HCT116 (cell line): ENCODE measurements at regions not wholly inside any gene's neighbourhood (a gene's known extent, or its start where the extent isn't known, plus 50 kb on each side); places are given as distances from the start of the nearest gene placed in this dataset.

Experiments
- ATAC-seq: fragments of 200-7000 bp; cut with Tn5 transposase; 2 replicates; pipeline ENCODE4 v1.9.1; 2020; ENCODE audit warnings: mild to moderate bottlenecking, moderate library complexity
- BruUV-seq: library from RNA; stranded (reverse); fragments of 400-500 nt; replicated peaks from 2 replicates; lab custom pipeline; 2021; lab: Mats Ljungman, UMichigan
- CTCF ChIA-PET: fragments of 300-600 bp; sonication (Branson Sonifier 250); formaldehyde crosslinking; loops from one replicate; lab custom pipeline; 2021; ENCODE audit warnings: antibody characterized with exemption; lab: Charles Lee
- POLR2A ChIA-PET: fragments of 300-600, 350-600 bp; sonication (Branson Sonifier 250); formaldehyde crosslinking; loops from one replicate; lab custom pipeline; 2021; ENCODE audit warnings: antibody characterized with exemption; lab: Charles Lee
- RAD21 ChIA-PET, 2 experiments: fragments of 300-600 bp; sonication (Branson Sonifier 250); formaldehyde crosslinking; loops; one replicate each; lab custom pipeline; 2023; ENCODE audit warnings: low total read pairs in 2 of 2; ENCODE audit not compliant: uncharacterized antibody in 2 of 2, unreplicated experiment in 2 of 2, low non-redundant PET in 1 of 2; lab: Charles Lee
- DNase-seq: peaks from one replicate; pipeline ENCODE4 v3.0.0-alpha.2; 2010; ENCODE audit warnings: low read depth, low spot score
- H2AFZ ChIP-seq: fragments of 200-600 bp; shearing (Covaris generic), sonication (generic); 2 replicates; pipeline ENCODE4 v1.6.1; 2017; ENCODE audit warnings: low read depth, mixed run types, mixed read lengths, antibody characterized with exemption, low read length; ENCODE audit not compliant: poor library complexity, severe bottlenecking
- H3K27ac ChIP-seq: 2 replicates; pipeline ENCODE4 v1.5.1; 2012; ENCODE audit warnings: low read depth, low read length
- H3K27me3 ChIP-seq: fragments of 200-600 bp; sonication (generic); 2 replicates; pipeline ENCODE4 v1.6.1; 2016; ENCODE audit warnings: mixed run types, low read length, mixed read lengths; ENCODE audit not compliant: insufficient read depth
- H3K36me3 ChIP-seq, 2 experiments: fragments of 200-500 bp in 1 of 2; fragments of 200-600 bp in 1 of 2; sonication (Bioruptor generic) in 1 of 2; sonication (generic) in 1 of 2; 2 replicates each; pipeline versions ENCODE4 v1.5.1 to v1.6.1; 2014 to 2016; ENCODE audit warnings: low read length in 2 of 2, inconsistent platforms in 1 of 2, mixed read lengths in 1 of 2, mixed run types in 1 of 2; ENCODE audit not compliant: insufficient read depth in 2 of 2, control insufficient read depth in 1 of 2
- H3K4me1 ChIP-seq, 2 experiments: fragments of 200-600 bp in 1 of 2; sonication (generic) in 1 of 2; 2 replicates each; pipeline versions ENCODE4 v1.5.1 to v1.6.1; 2012 to 2017; ENCODE audit warnings: low read length in 2 of 2, inconsistent platforms in 1 of 2, mild to moderate bottlenecking in 1 of 2, mixed read lengths in 1 of 2, mixed run types in 1 of 2, moderate library complexity in 1 of 2; ENCODE audit not compliant: insufficient read depth in 2 of 2, control insufficient read depth in 1 of 2
- H3K4me2 ChIP-seq: fragments of 200-600 bp; sonication (generic); 2 replicates; pipeline ENCODE4 v1.6.1; 2017; ENCODE audit warnings: mixed run types, low read length, mixed read lengths
- H3K4me3 ChIP-seq, 2 experiments: fragments of 200-600 bp in 1 of 2; sonication (generic) in 1 of 2; replicated peaks in 1 of 2; 2 replicates each; pipeline ENCODE4 v1.5.1; 2011 to 2016; ENCODE audit warnings: low read length in 2 of 2, control low read depth in 1 of 2, low read depth in 1 of 2, mild to moderate bottlenecking in 1 of 2, mixed read lengths in 1 of 2, mixed run types in 1 of 2
- H3K79me2 ChIP-seq: fragments of 200-600 bp; sonication (generic); 2 replicates; pipeline ENCODE4 v1.6.1; 2017; ENCODE audit warnings: mild to moderate bottlenecking, mixed run types, low read length, moderate library complexity, mixed read lengths; ENCODE audit not compliant: insufficient read depth
- H3K9ac ChIP-seq: fragments of 200-600 bp; sonication (generic); 2 replicates; pipeline ENCODE4 v1.6.1; 2016; ENCODE audit warnings: low read length, mixed read lengths
- H3K9me2 ChIP-seq: fragments of 200-600 bp; sonication (generic), shearing (Covaris generic); 2 replicates; pipeline ENCODE4 v1.6.1; 2017; ENCODE audit warnings: mixed run types, mild to moderate bottlenecking, moderate library complexity; ENCODE audit not compliant: insufficient read depth
- H3K9me3 ChIP-seq, 2 experiments: fragments of 200-500 bp in 1 of 2; fragments of 200-600 bp in 1 of 2; sonication (Bioruptor generic) in 1 of 2; sonication (generic) in 1 of 2; 2 replicates each; pipeline ENCODE4 v1.6.1; 2014 to 2017; ENCODE audit warnings: low read length in 2 of 2, mixed read lengths in 2 of 2, inconsistent platforms in 1 of 2, low read depth in 1 of 2, mild to moderate bottlenecking in 1 of 2, mixed run types in 1 of 2, moderate library complexity in 1 of 2; ENCODE audit not compliant: control insufficient read depth in 1 of 2, insufficient read depth in 1 of 2
- H4K20me1 ChIP-seq: fragments of 200-600 bp; sonication (generic), shearing (Covaris generic); 2 replicates; pipeline ENCODE4 v1.6.1; 2017; ENCODE audit warnings: mixed run types, mild to moderate bottlenecking, moderate library complexity; ENCODE audit not compliant: insufficient read depth
- CBX3 ChIP-seq: IDR thresholded peaks from 2 replicates; pipeline ENCODE4 v1.6.1; 2012; ENCODE audit warnings: low read depth
- CEBPB ChIP-seq: IDR thresholded peaks from 2 replicates; pipeline ENCODE4 v1.6.1; 2012; ENCODE audit warnings: low read depth
- EGR1 ChIP-seq: IDR thresholded peaks from 2 replicates; pipeline ENCODE4 v1.6.1; 2012; ENCODE audit warnings: low read depth
- ELF1 ChIP-seq: IDR thresholded peaks from 2 replicates; pipeline ENCODE4 v1.6.1; 2012; ENCODE audit warnings: low read depth, borderline replicate concordance
- EZH2 ChIP-seq: fragments of 200-600 bp; sonication (generic); IDR thresholded peaks from 2 replicates; pipeline ENCODE4 v1.6.1; 2017; ENCODE audit warnings: antibody characterized with exemption, mixed run types
- POLR2A ChIP-seq: IDR thresholded peaks from 2 replicates; pipeline ENCODE4 v1.7.0; 2011; ENCODE audit warnings: borderline replicate concordance; ENCODE audit not compliant: insufficient read depth, insufficient read length; ENCODE audit errors: extremely low read depth
- SRF ChIP-seq: IDR thresholded peaks from 2 replicates; pipeline ENCODE4 v1.6.1; 2012; ENCODE audit warnings: low read depth
- YY1 ChIP-seq: IDR thresholded peaks from 2 replicates; pipeline ENCODE4 v1.6.1; 2011; ENCODE audit warnings: low read length, low read depth, moderate library complexity, mild to moderate bottlenecking; ENCODE audit not compliant: insufficient replicate concordance; ENCODE audit errors: extremely low read depth
- ZNF274 ChIP-seq: fragments of 200-500 bp; sonication (Bioruptor generic); IDR thresholded peaks from 2 replicates; pipeline ENCODE4 v1.6.1; 2014; ENCODE audit warnings: mild to moderate bottlenecking, low read depth, low read length, inconsistent platforms
- intact Hi-C: fragments of 100-400 bp; cut with micrococcal nuclease; formaldehyde crosslinking; loops from 2 replicates; pipeline ENCODE4 v1.10.0; 2022
- TF ChIP-seq, protein P1 (sequence below): IDR thresholded peaks from 2 replicates; pipeline ENCODE4 v1.6.1; 2011; ENCODE audit warnings: mild to moderate bottlenecking, low read length, moderate library complexity; ENCODE audit not compliant: insufficient replicate concordance; ENCODE audit errors: extremely low read depth
- TF ChIP-seq, protein P2 (sequence below): IDR thresholded peaks from 2 replicates; pipeline ENCODE4 v1.6.1; 2012; ENCODE audit warnings: low read depth

DNA sequence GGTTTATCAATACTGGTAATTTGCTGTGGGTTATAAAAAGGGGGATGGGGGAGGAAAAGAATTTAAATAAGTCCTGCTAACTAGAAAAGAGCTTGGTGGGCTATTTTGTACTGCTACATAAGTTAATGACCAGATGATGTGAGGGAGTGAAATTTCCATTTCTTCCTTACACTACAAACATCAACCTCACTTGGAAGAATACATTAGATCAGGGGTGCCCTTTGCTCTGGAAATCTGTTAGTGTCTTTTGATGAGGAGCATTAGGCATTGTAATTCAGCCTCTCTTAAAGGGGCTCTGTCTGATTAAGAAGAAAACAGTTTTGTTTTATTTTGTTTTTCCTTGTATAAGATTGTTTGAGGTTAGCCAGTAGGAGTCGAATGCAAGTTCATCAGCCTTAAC lies 576.4 kb upstream of the TBL1XR1 start:
- no peak overlapping the region for H3K9ac ChIP-seq
- ChIA-PET RAD21 (no interaction called here), CTCF (no interaction called here), POLR2A (no interaction called here)
- no peak overlapping the region for H2AFZ ChIP-seq
- no peak overlapping the region for H3K27ac ChIP-seq
- ATAC-seq: no peak
- no peaks in the 10 kb centered on the region for H4K20me1 ChIP-seq
- H3K27me3 ChIP-seq: no peaks in the 10 kb centered on the region
- no TSS peak for BruUV-seq
- peaks cover 0 to 8% of the 10 kb centered on the region in 2 experiments; a peak in 1 of 4 replicates for H3K4me1 ChIP-seq
- H3K36me3 ChIP-seq: no peaks in the 10 kb centered on the region
- TF ChIP-seq, protein P1, sequence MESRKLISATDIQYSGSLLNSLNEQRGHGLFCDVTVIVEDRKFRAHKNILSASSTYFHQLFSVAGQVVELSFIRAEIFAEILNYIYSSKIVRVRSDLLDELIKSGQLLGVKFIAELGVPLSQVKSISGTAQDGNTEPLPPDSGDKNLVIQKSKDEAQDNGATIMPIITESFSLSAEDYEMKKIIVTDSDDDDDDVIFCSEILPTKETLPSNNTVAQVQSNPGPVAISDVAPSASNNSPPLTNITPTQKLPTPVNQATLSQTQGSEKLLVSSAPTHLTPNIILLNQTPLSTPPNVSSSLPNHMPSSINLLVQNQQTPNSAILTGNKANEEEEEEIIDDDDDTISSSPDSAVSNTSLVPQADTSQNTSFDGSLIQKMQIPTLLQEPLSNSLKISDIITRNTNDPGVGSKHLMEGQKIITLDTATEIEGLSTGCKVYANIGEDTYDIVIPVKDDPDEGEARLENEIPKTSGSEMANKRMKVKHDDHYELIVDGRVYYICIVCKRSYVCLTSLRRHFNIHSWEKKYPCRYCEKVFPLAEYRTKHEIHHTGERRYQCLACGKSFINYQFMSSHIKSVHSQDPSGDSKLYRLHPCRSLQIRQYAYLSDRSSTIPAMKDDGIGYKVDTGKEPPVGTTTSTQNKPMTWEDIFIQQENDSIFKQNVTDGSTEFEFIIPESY: no peak
- TF ChIP-seq CBX3 (no peak), CEBPB (no peak), YY1 (no peak), EGR1 (no peak), SRF (no peak), ELF1 (no peak), EZH2 (no peak), ZNF274 (no peak), POLR2A (no peak)
- TF ChIP-seq, protein P2, sequence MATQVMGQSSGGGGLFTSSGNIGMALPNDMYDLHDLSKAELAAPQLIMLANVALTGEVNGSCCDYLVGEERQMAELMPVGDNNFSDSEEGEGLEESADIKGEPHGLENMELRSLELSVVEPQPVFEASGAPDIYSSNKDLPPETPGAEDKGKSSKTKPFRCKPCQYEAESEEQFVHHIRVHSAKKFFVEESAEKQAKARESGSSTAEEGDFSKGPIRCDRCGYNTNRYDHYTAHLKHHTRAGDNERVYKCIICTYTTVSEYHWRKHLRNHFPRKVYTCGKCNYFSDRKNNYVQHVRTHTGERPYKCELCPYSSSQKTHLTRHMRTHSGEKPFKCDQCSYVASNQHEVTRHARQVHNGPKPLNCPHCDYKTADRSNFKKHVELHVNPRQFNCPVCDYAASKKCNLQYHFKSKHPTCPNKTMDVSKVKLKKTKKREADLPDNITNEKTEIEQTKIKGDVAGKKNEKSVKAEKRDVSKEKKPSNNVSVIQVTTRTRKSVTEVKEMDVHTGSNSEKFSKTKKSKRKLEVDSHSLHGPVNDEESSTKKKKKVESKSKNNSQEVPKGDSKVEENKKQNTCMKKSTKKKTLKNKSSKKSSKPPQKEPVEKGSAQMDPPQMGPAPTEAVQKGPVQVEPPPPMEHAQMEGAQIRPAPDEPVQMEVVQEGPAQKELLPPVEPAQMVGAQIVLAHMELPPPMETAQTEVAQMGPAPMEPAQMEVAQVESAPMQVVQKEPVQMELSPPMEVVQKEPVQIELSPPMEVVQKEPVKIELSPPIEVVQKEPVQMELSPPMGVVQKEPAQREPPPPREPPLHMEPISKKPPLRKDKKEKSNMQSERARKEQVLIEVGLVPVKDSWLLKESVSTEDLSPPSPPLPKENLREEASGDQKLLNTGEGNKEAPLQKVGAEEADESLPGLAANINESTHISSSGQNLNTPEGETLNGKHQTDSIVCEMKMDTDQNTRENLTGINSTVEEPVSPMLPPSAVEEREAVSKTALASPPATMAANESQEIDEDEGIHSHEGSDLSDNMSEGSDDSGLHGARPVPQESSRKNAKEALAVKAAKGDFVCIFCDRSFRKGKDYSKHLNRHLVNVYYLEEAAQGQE: no peak
- no peak for DNase-seq
- no peak overlapping the region for H3K4me2 ChIP-seq
- intact Hi-C loops: no loop called here
- H3K4me3 ChIP-seq: no peak overlapping the region
- no peaks in the 10 kb centered on the region for H3K9me2 ChIP-seq
- no peaks in the 10 kb centered on the region for H3K79me2 ChIP-seq
- H3K9me3 ChIP-seq: no peaks in the 10 kb centered on the region
